ENCODE measurements at regions not wholly inside any gene's neighbourhood (a gene's known extent, or its start where the extent isn't known, plus 50 kb on each side); places are given as distances from the start of the nearest gene placed in this dataset.

- no peaks in the 10 kb centered on the region for H3K27me3 ChIP-seq (ENCODE audit: control insufficient read depth in 2 of 2, insufficient read depth in 1 of 2, low read length in 1 of 2)
- H3K27ac ChIP-seq (ENCODE audit: low read depth in 1 of 2, low read length in 1 of 2) = no peak overlapping the region
- WGBS = 83% methylated on average over 5 of the region's 5 CpGs
- no peaks in the 10 kb centered on the region for H3K36me3 ChIP-seq (ENCODE audit: control insufficient read depth in 2 of 2, insufficient read depth in 2 of 2, low read length in 1 of 2)
- DNase-seq (ENCODE audit: low read depth in 6 of 9, low spot score in 9 of 9) = no peak
- no peaks in the 10 kb centered on the region for H3K4me1 ChIP-seq (ENCODE audit: control insufficient read depth in 2 of 2, insufficient read depth in 2 of 2, low read length in 2 of 2)
- no peaks in the 10 kb centered on the region for H3K9me3 ChIP-seq (ENCODE audit: control insufficient read depth in 2 of 2, insufficient read depth in 1 of 2, low read length in 1 of 2)
- no peak overlapping the region for H3K4me3 ChIP-seq (ENCODE audit: low read length in 2 of 2)
Observed at GRCh38 chr15:79230766-79231165, 51.8 kb upstream of the ANKRD34C start.

GRCh38 chr15:79222808-79223207, 59.7 kb upstream of the ANKRD34C start:
- Histone ChIP-seq H3K27ac (ENCODE audit: low read depth in 1 of 2, low read length in 1 of 2) (no peak overlapping the region), H3K4me1 (ENCODE audit: control insufficient read depth in 2 of 2, insufficient read depth in 2 of 2, low read length in 2 of 2) (no peaks in the 10 kb centered on the region), H3K36me3 (ENCODE audit: control insufficient read depth in 2 of 2, insufficient read depth in 2 of 2, low read length in 1 of 2) (no peaks in the 10 kb centered on the region), H3K27me3 (ENCODE audit: control insufficient read depth in 2 of 2, insufficient read depth in 1 of 2, low read length in 1 of 2) (no peaks in the 10 kb centered on the region), H3K9me3 (ENCODE audit: control insufficient read depth in 2 of 2, insufficient read depth in 1 of 2, low read length in 1 of 2) (no peaks in the 10 kb centered on the region), H3K4me3 (ENCODE audit: low read length in 2 of 2) (no peak overlapping the region)
- no peak for DNase-seq (ENCODE audit: low read depth in 6 of 9, low spot score in 9 of 9)
- 57% methylated on average over 2 of the region's 2 CpGs for WGBS

GRCh38 chr15:79221696-79222095, 60.8 kb upstream of the ANKRD34C start:
- Histone ChIP-seq H3K36me3 (ENCODE audit: control insufficient read depth in 2 of 2, insufficient read depth in 2 of 2, low read length in 1 of 2) (no peaks in the 10 kb centered on the region), H3K9me3 (ENCODE audit: control insufficient read depth in 2 of 2, insufficient read depth in 1 of 2, low read length in 1 of 2) (no peaks in the 10 kb centered on the region), H3K27ac (ENCODE audit: low read depth in 1 of 2, low read length in 1 of 2) (no peak overlapping the region), H3K4me1 (ENCODE audit: control insufficient read depth in 2 of 2, insufficient read depth in 2 of 2, low read length in 2 of 2) (no peaks in the 10 kb centered on the region), H3K27me3 (ENCODE audit: control insufficient read depth in 2 of 2, insufficient read depth in 1 of 2, low read length in 1 of 2) (no peaks in the 10 kb centered on the region), H3K4me3 (ENCODE audit: low read length in 2 of 2) (no peak overlapping the region)
- no peak for DNase-seq (ENCODE audit: low read depth in 6 of 9, low spot score in 9 of 9)
- WGBS = 75% methylated on average over 2 of the region's 2 CpGs

- Histone ChIP-seq H3K4me1 (ENCODE audit: control insufficient read depth in 2 of 2, insufficient read depth in 2 of 2, low read length in 2 of 2) (no peaks in the 10 kb centered on the region), H3K27me3 (ENCODE audit: control insufficient read depth in 2 of 2, insufficient read depth in 1 of 2, low read length in 1 of 2) (no peaks in the 10 kb centered on the region), H3K27ac (ENCODE audit: low read depth in 1 of 2, low read length in 1 of 2) (no peak overlapping the region), H3K9me3 (ENCODE audit: control insufficient read depth in 2 of 2, insufficient read depth in 1 of 2, low read length in 1 of 2) (no peaks in the 10 kb centered on the region), H3K4me3 (ENCODE audit: low read length in 2 of 2) (no peak overlapping the region), H3K36me3 (ENCODE audit: control insufficient read depth in 2 of 2, insufficient read depth in 2 of 2, low read length in 1 of 2) (no peaks in the 10 kb centered on the region)
- 80% methylated on average over 4 of the region's 4 CpGs for WGBS
- no peak for DNase-seq (ENCODE audit: low read depth in 6 of 9, low spot score in 9 of 9)
Observed at GRCh38 chr15:79219393-79220056, 63.0 kb upstream of the ANKRD34C start.

GRCh38 chr15:79218588-79219200, 63.8 kb upstream of the ANKRD34C start:
- WGBS = 80% methylated on average over 5 of the region's 5 CpGs
- no peaks in the 10 kb centered on the region for H3K4me1 ChIP-seq (ENCODE audit: control insufficient read depth in 2 of 2, insufficient read depth in 2 of 2, low read length in 2 of 2)
- no peak for DNase-seq (ENCODE audit: low read depth in 6 of 9, low spot score in 9 of 9)
- H3K36me3 ChIP-seq (ENCODE audit: control insufficient read depth in 2 of 2, insufficient read depth in 2 of 2, low read length in 1 of 2) = no peaks in the 10 kb centered on the region
- H3K4me3 ChIP-seq (ENCODE audit: low read length in 2 of 2) = no peak overlapping the region
- no peaks in the 10 kb centered on the region for H3K9me3 ChIP-seq (ENCODE audit: control insufficient read depth in 2 of 2, insufficient read depth in 1 of 2, low read length in 1 of 2)
- no peak overlapping the region for H3K27ac ChIP-seq (ENCODE audit: low read depth in 1 of 2, low read length in 1 of 2)
- no peaks in the 10 kb centered on the region for H3K27me3 ChIP-seq (ENCODE audit: control insufficient read depth in 2 of 2, insufficient read depth in 1 of 2, low read length in 1 of 2)

- no peak for DNase-seq (ENCODE audit: low read depth in 6 of 9, low spot score in 9 of 9)
- Histone ChIP-seq H3K27me3 (ENCODE audit: control insufficient read depth in 2 of 2, insufficient read depth in 1 of 2, low read length in 1 of 2) (peaks cover 0 to 22% of the 10 kb centered on the region in 2 donors), H3K27ac (ENCODE audit: low read depth in 1 of 2, low read length in 1 of 2) (no peak overlapping the region), H3K4me3 (ENCODE audit: low read length in 2 of 2) (no peak overlapping the region), H3K4me1 (ENCODE audit: control insufficient read depth in 2 of 2, insufficient read depth in 2 of 2, low read length in 2 of 2) (no peaks in the 10 kb centered on the region), H3K9me3 (ENCODE audit: control insufficient read depth in 2 of 2, insufficient read depth in 1 of 2, low read length in 1 of 2) (no peaks in the 10 kb centered on the region), H3K36me3 (ENCODE audit: control insufficient read depth in 2 of 2, insufficient read depth in 2 of 2, low read length in 1 of 2) (no peaks in the 10 kb centered on the region)
- WGBS = 58% methylated on average over 3 of the region's 3 CpGs
Observed at GRCh38 chr15:79213650-79214049, 68.9 kb upstream of the ANKRD34C start.

GRCh38 chr15:79212589-79213157, 69.8 kb upstream of the ANKRD34C start:
- Histone ChIP-seq H3K9me3 (ENCODE audit: control insufficient read depth in 2 of 2, insufficient read depth in 1 of 2, low read length in 1 of 2) (no peaks in the 10 kb centered on the region), H3K27me3 (ENCODE audit: control insufficient read depth in 2 of 2, insufficient read depth in 1 of 2, low read length in 1 of 2) (peaks cover 0 to 26% of the 10 kb centered on the region in 2 donors), H3K27ac (ENCODE audit: low read depth in 1 of 2, low read length in 1 of 2) (no peak overlapping the region), H3K4me1 (ENCODE audit: control insufficient read depth in 2 of 2, insufficient read depth in 2 of 2, low read length in 2 of 2) (no peaks in the 10 kb centered on the region), H3K36me3 (ENCODE audit: control insufficient read depth in 2 of 2, insufficient read depth in 2 of 2, low read length in 1 of 2) (no peaks in the 10 kb centered on the region), H3K4me3 (ENCODE audit: low read length in 2 of 2) (no peak overlapping the region)
- WGBS = 82% methylated on average over 11 of the region's 11 CpGs
- no peak for DNase-seq (ENCODE audit: low read depth in 6 of 9, low spot score in 9 of 9)

GRCh38 chr15:79211481-79211880, 71.0 kb upstream of the ANKRD34C start:
- Histone ChIP-seq H3K27me3 (ENCODE audit: control insufficient read depth in 2 of 2, insufficient read depth in 1 of 2, low read length in 1 of 2) (peaks cover 0 to 26% of the 10 kb centered on the region in 2 donors), H3K27ac (ENCODE audit: low read depth in 1 of 2, low read length in 1 of 2) (no peak overlapping the region)
- 99% methylated on average over 1 of the region's 1 CpG for WGBS

GRCh38 chr15:79209690-79210089, 72.8 kb upstream of the ANKRD34C start:
- peaks cover 0 to 28% of the 10 kb centered on the region in 2 donors for H3K27me3 ChIP-seq (ENCODE audit: control insufficient read depth in 2 of 2, insufficient read depth in 1 of 2, low read length in 1 of 2)
- 4% methylated on average over 17 of the region's 17 CpGs for WGBS

More at GRCh38 chr15:79211481-79211880, 71.0 kb upstream of the ANKRD34C start:
- H3K36me3 ChIP-seq (ENCODE audit: control insufficient read depth in 2 of 2, insufficient read depth in 2 of 2, low read length in 1 of 2) = no peaks in the 10 kb centered on the region
- no peak for DNase-seq (ENCODE audit: low read depth in 6 of 9, low spot score in 9 of 9)
- H3K4me3 ChIP-seq (ENCODE audit: low read length in 2 of 2) = no peak overlapping the region
- no peaks in the 10 kb centered on the region for H3K9me3 ChIP-seq (ENCODE audit: control insufficient read depth in 2 of 2, insufficient read depth in 1 of 2, low read length in 1 of 2)
- no peaks in the 10 kb centered on the region for H3K4me1 ChIP-seq (ENCODE audit: control insufficient read depth in 2 of 2, insufficient read depth in 2 of 2, low read length in 2 of 2)

More at GRCh38 chr15:79209690-79210089, 72.8 kb upstream of the ANKRD34C start:
- Histone ChIP-seq H3K4me3 (ENCODE audit: low read length in 2 of 2) (no peak overlapping the region), H3K27ac (ENCODE audit: low read depth in 1 of 2, low read length in 1 of 2) (no peak overlapping the region), H3K36me3 (ENCODE audit: control insufficient read depth in 2 of 2, insufficient read depth in 2 of 2, low read length in 1 of 2) (no peaks in the 10 kb centered on the region), H3K4me1 (ENCODE audit: control insufficient read depth in 2 of 2, insufficient read depth in 2 of 2, low read length in 2 of 2) (no peaks in the 10 kb centered on the region), H3K9me3 (ENCODE audit: control insufficient read depth in 2 of 2, insufficient read depth in 1 of 2, low read length in 1 of 2) (no peaks in the 10 kb centered on the region)
- no peak for DNase-seq (ENCODE audit: low read depth in 6 of 9, low spot score in 9 of 9)

Data from thymus (tissue), 11 donors.